ENCODE measurements at regions not wholly inside any gene's neighbourhood (a gene's known extent, or its start where the extent isn't known, plus 50 kb on each side); places are given as distances from the start of the nearest gene placed in this dataset.

GRCh38 chr3:192993411-192993810, 75.8 kb upstream of the MB21D2 start:
- TF ChIP-seq CTCF (IDR thresholded peaks at IDR 0.05; ENCODE audit: borderline replicate concordance, extremely low read depth, low read length, poor library complexity, severe bottlenecking) (no peak), EZH2 (IDR thresholded peaks at IDR 0.05; ENCODE audit: borderline replicate concordance, low read depth, low read length, severe bottlenecking) (no peak)

All from DND-41 (cell line).